Body of pancreas (tissue), 4 donors: ENCODE measurements at regions not wholly inside any gene's neighbourhood (a gene's known extent, or its start where the extent isn't known, plus 50 kb on each side); places are given as distances from the start of the nearest gene placed in this dataset.

Source experiments
- POLR2A ChIP-seq, 3 donors: fragments of 450-650 bp; IDR thresholded peaks; one replicate each; pipeline ENCODE4 v1.6.1; 2016; ENCODE audit warnings: antibody characterized with exemption in 3 of 3, mild to moderate bottlenecking in 2 of 3
- TF ChIP-seq, protein P1 (sequence below), 7 experiments: fragments of 450-650 bp in 4 of 7; fragments of 200-600 bp in 3 of 7; sonication (generic) in 3 of 7; IDR thresholded peaks; one replicate each; pipeline ENCODE4 v1.5.1; 2016 to 2019; ENCODE audit warnings: antibody characterized with exemption in 7 of 7

GRCh38 chr10:128568491-128568890 is 442.3 kb upstream of the MKI67 start:
- TF ChIP-seq, protein P1, sequence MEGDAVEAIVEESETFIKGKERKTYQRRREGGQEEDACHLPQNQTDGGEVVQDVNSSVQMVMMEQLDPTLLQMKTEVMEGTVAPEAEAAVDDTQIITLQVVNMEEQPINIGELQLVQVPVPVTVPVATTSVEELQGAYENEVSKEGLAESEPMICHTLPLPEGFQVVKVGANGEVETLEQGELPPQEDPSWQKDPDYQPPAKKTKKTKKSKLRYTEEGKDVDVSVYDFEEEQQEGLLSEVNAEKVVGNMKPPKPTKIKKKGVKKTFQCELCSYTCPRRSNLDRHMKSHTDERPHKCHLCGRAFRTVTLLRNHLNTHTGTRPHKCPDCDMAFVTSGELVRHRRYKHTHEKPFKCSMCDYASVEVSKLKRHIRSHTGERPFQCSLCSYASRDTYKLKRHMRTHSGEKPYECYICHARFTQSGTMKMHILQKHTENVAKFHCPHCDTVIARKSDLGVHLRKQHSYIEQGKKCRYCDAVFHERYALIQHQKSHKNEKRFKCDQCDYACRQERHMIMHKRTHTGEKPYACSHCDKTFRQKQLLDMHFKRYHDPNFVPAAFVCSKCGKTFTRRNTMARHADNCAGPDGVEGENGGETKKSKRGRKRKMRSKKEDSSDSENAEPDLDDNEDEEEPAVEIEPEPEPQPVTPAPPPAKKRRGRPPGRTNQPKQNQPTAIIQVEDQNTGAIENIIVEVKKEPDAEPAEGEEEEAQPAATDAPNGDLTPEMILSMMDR (IDR thresholded peaks at IDR 0.05) = no peak
- no peak for TF ChIP-seq POLR2A (IDR thresholded peaks at IDR 0.05)
